ENCODE measurements at regions not wholly inside any gene's neighbourhood (a gene's known extent, or its start where the extent isn't known, plus 50 kb on each side); places are given as distances from the start of the nearest gene placed in this dataset.

GRCh38 chr6:18973251-18973650 is 586.1 kb downstream of the RNF144B start (continued):
- TF ChIP-seq GTF3C2 (IDR thresholded peaks at IDR 0.05; ENCODE audit: borderline replicate concordance, extremely low read depth, insufficient read length) (no peak), ZNF253 (CRISPR knock-in tag; conservative IDR thresholded peaks at IDR 0.05) (no peak), PHB (CRISPR knock-in tag; IDR thresholded peaks at IDR 0.05) (no peak), TRIM24 (IDR thresholded peaks at IDR 0.05) (no peak)

GRCh38 chr6:18976091-18976490 is 588.9 kb downstream of the RNF144B start:
- H3K4me3 ChIP-seq, result no peak overlapping the region
- WGBS (ENCODE audit: insufficient coverage, low coverage, missing lambda C conversion rate), result 0% methylated on average over 2 of the region's 2 CpGs
- TF ChIP-seq HMG20A (CRISPR knock-in tag; conservative IDR thresholded peaks at IDR 0.05), result no peak
- no peak for TF ChIP-seq PCBP1 (IDR thresholded peaks at IDR 0.05; ENCODE audit: low read depth, low read length, poor library complexity, severe bottlenecking)
- TF ChIP-seq RAD51 (IDR thresholded peaks at IDR 0.05; ENCODE audit: borderline replicate concordance, low read depth), result no peak
- no peak for TF ChIP-seq KDM4B (IDR thresholded peaks at IDR 0.05; ENCODE audit: borderline replicate concordance in 2 of 2, low read depth in 1 of 2)
- no peaks in the 10 kb centered on the region for H4K20me1 ChIP-seq (replicated peaks; ENCODE audit: control insufficient read depth, insufficient read depth, low read length)
- POLR2A ChIA-PET, result interaction anchor here (1.3 kb wide), 1 partner anchor 111 kb away, joined by 3 read pairs; no protein-coding TSS in a partner anchor
- H2AFZ ChIP-seq (ENCODE audit: low read depth, low read length), result no peak overlapping the region
- H3K9me3 ChIP-seq (replicated peaks; ENCODE audit: control insufficient read depth, insufficient read depth, low read depth, low read length), result no peaks in the 10 kb centered on the region; the same call in 1 of the 2 replicates
- H3K9ac ChIP-seq (ENCODE audit: insufficient read depth in 1 of 2, low read depth in 2 of 2, low read length in 2 of 2), result no peak overlapping the region
- no peak overlapping the region for H3K27ac ChIP-seq (ENCODE audit: extremely low read depth, low read depth, low read length)
- CTCF ChIA-PET (ENCODE audit: low intra/inter-chr PET ratio), result no interaction called here
- intact Hi-C loops (cut with micrococcal nuclease) (no loop called here), in situ Hi-C loops (cut with MboI) (no loop called here)
- H3K4me1 ChIP-seq (replicated peaks in 1 of 2; ENCODE audit: control insufficient read depth in 2 of 2, insufficient read depth in 2 of 2, low read length in 2 of 2), result no peaks in the 10 kb centered on the region
- no peaks in the 10 kb centered on the region for H3K36me3 ChIP-seq (ENCODE audit: control insufficient read depth, insufficient read depth, low read length)
- DNase-seq (ENCODE audit: extremely low read depth in 1 of 4, low spot score in 3 of 4), result no peak
- H3K79me2 ChIP-seq (ENCODE audit: control insufficient read depth, insufficient read depth, low read length), result no peaks in the 10 kb centered on the region
- H3K9me1 ChIP-seq (ENCODE audit: control insufficient read depth, insufficient read depth, low read length), result no peaks in the 10 kb centered on the region
- ATAC-seq, result no peak
- no peak overlapping the region for H3K4me2 ChIP-seq (ENCODE audit: insufficient read depth, low read length)
- FAIRE-seq, result no peak
- H3K27me3 ChIP-seq (ENCODE audit: control insufficient read depth in 2 of 2, insufficient read depth in 2 of 2, low read length in 2 of 2), result no peaks in the 10 kb centered on the region
- BruUV-seq (replicated peaks), result no TSS peak
